ENCODE measurements at regions not wholly inside any gene's neighbourhood (a gene's known extent, or its start where the extent isn't known, plus 50 kb on each side); places are given as distances from the start of the nearest gene placed in this dataset.

GRCh38 chr4:24666816-24667477 lies 82.6 kb upstream of the DHX15 start:
- H3K4me3 ChIP-seq (ENCODE audit: low read depth, low read length): no peak overlapping the region
- no peak for TF ChIP-seq CTCF (IDR thresholded peaks at IDR 0.05; ENCODE audit: low read depth, low read length)

GRCh38 chr4:24668956-24669355 lies 84.6 kb upstream of the DHX15 start:
- no peak for TF ChIP-seq CTCF (IDR thresholded peaks at IDR 0.05; ENCODE audit: low read depth, low read length)
- no peak overlapping the region for H3K4me3 ChIP-seq (ENCODE audit: low read depth, low read length)

- no peak overlapping the region for H3K4me3 ChIP-seq (ENCODE audit: low read depth, low read length)
- TF ChIP-seq CTCF (IDR thresholded peaks at IDR 0.05; ENCODE audit: low read depth, low read length): no peak
Measured at GRCh38 chr4:24669751-24670150, 85.4 kb upstream of the DHX15 start.

- H3K4me3 ChIP-seq (ENCODE audit: low read depth, low read length): no peak overlapping the region
- no peak for TF ChIP-seq CTCF (IDR thresholded peaks at IDR 0.05; ENCODE audit: low read depth, low read length)
Measured at GRCh38 chr4:24671849-24672248, 87.5 kb upstream of the DHX15 start.

- no peak for TF ChIP-seq CTCF (IDR thresholded peaks at IDR 0.05; ENCODE audit: low read depth, low read length)
- no peak overlapping the region for H3K4me3 ChIP-seq (ENCODE audit: low read depth, low read length)
Measured at GRCh38 chr4:24672880-24673279, 88.5 kb upstream of the DHX15 start.

- TF ChIP-seq CTCF (IDR thresholded peaks at IDR 0.05; ENCODE audit: low read depth, low read length): no peak
- H3K4me3 ChIP-seq (ENCODE audit: low read depth, low read length): no peak overlapping the region
Measured at GRCh38 chr4:24674279-24674678, 89.9 kb upstream of the DHX15 start.

GRCh38 chr4:24675721-24676389 lies 91.5 kb upstream of the DHX15 start:
- H3K4me3 ChIP-seq (ENCODE audit: low read depth, low read length): no peak overlapping the region
- no peak for TF ChIP-seq CTCF (IDR thresholded peaks at IDR 0.05; ENCODE audit: low read depth, low read length)

All from WI38 (cell line).